GM20000 (cell line): ENCODE measurements at regions not wholly inside any gene's neighbourhood (a gene's known extent, or its start where the extent isn't known, plus 50 kb on each side); places are given as distances from the start of the nearest gene placed in this dataset.

Experiments used
- DNase-seq: peaks from one replicate; pipeline ENCODE4 v3.0.0; 2012; ENCODE audit warnings: low spot score
- CTCF ChIP-seq: IDR thresholded peaks from 2 replicates; pipeline ENCODE4 v1.5.1; 2012; ENCODE audit warnings: mild to moderate bottlenecking, control low read depth; ENCODE audit errors: extremely low read depth, missing control alignments

GRCh38 chr4:100778431-100778830 is 260.6 kb upstream of the EMCN start:
- no peak for DNase-seq
- TF ChIP-seq CTCF = no peak

- TF ChIP-seq CTCF = no peak
- DNase-seq = no peak
Measured at GRCh38 chr4:100762738-100763137, 244.9 kb upstream of the EMCN start.

DNA sequence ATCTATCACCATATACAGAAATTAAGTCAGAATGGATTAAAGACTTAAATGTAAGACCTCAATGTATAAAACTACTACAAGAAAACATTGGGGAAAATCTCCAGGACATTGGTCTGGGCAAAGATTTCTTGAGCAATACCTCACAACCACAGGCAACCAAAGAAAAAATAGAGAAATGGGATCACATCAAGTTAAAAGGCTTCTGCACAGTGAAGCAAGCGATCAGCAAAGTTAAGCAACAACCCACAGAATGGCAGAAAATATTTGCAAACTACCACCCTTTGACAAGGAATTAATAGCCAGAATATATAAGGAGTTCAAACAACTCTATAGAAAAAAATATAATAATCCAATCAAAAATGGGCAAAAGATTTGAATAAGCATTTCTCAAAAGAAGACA is 236.9 kb upstream of the EMCN start:
- TF ChIP-seq CTCF = no peak
- DNase-seq = no peak

DNA sequence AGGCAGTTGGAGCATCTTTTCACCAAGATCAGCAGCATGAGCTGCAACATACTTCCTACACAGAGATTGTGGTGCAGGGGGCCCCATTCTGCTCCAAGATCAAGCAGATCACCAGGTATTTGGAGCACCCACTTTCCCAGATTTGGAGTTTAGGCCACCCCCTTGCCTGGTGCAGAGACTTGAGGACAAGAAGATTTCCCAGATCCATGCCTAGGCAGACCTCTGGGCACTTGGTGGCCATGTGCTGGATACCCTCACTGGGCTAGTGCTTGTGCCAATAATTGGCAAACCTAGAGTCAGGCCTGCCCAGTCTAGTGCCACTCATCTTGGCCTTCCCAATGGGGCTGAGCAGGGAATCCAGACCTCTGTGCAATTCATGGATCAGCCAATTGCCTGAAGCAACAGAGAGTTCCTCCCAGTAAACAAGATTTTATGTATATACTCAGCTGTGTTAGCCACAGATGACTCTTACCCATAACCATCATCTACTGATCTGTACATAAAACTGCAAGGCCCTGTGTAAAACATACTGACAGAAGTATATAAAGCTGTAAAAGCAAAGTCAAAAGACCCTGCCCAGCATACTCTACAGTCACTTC is 228.4 kb upstream of the EMCN start:
- TF ChIP-seq CTCF = no peak
- no peak for DNase-seq

DNA sequence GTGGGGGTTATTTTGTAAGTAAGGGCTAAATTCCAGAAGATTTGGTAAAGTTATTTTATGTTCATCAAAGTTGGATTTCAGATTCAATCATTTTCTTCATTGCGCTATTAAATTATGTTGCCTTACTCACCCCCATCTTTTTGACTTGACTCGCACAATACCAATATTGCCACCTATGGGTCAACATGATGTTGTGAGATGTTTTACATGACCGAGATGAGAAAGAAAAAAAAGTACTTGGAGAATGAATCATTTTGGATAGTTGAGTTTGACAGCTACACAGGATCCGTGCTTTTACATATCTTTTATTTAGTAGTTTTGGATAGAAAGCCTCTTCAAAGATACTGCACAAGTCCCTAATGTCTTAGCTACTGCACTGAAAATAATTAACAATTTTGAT is 224.2 kb upstream of the EMCN start:
- no peak for DNase-seq

DNA sequence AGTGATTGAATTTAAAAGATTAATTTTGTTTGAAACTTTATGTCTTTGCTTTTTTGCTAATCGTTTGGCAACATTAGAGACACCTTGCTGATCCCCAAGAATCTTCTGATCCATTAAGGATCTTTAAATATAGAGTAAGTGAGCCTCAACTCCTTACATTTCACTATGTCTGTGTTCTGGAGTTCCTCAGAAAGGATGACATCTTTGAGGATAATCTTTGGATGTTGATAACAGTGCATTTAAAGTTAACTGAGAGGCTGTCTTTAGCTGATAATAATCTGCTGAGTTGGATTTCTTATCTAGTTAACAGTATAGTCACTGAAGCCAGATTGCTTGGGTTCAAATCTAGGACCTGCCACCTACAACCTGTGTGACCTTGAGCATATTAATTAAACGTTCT is 221.6 kb upstream of the EMCN start:
- no peak for DNase-seq
- TF ChIP-seq CTCF = no peak

More for the DNA sequence above, 224.2 kb upstream of the EMCN start:
- no peak for TF ChIP-seq CTCF

GRCh38 chr4:100738196-100739165 is 220.7 kb upstream of the EMCN start:
- TF ChIP-seq CTCF = no peak
- DNase-seq = no peak
